GM23248 (cell line): ENCODE measurements at regions not wholly inside any gene's neighbourhood (a gene's known extent, or its start where the extent isn't known, plus 50 kb on each side); places are given as distances from the start of the nearest gene placed in this dataset.

Experiments
- DNase-seq: peaks from one replicate; pipeline ENCODE4 v3.0.0-alpha.2; 2015
- H2AFZ ChIP-seq: fragments of 200-600 bp; sonication (generic); 2 replicates; pipeline ENCODE4 v1.6.1; 2016; ENCODE audit warnings: antibody characterized with exemption
- H3F3A ChIP-seq: fragments of 200-600 bp; sonication (generic); 2 replicates; pipeline ENCODE4 v1.6.1; 2016; ENCODE audit warnings: mild to moderate bottlenecking, antibody characterized with exemption, mixed run types; ENCODE audit not compliant: insufficient read depth
- H3K27ac ChIP-seq: fragments of 200-600 bp; sonication (generic); 2 replicates; pipeline ENCODE4 v1.5.1; 2016; ENCODE audit warnings: mild to moderate bottlenecking
- H3K27me3 ChIP-seq: fragments of 200-600 bp; sonication (generic); replicated peaks from 2 replicates; pipeline ENCODE4 v1.6.1; 2016; ENCODE audit warnings: mild to moderate bottlenecking; ENCODE audit not compliant: insufficient read depth
- H3K36me3 ChIP-seq: fragments of 200-600 bp; sonication (generic); 2 replicates; pipeline ENCODE4 v1.6.1; 2016; ENCODE audit warnings: low read depth, mild to moderate bottlenecking
- H3K4me1 ChIP-seq: fragments of 200-600 bp; sonication (generic); 2 replicates; pipeline ENCODE4 v1.6.1; 2016; ENCODE audit warnings: mild to moderate bottlenecking; ENCODE audit not compliant: insufficient read depth
- H3K4me2 ChIP-seq: fragments of 200-600 bp; sonication (generic); one replicate; pipeline ENCODE4 v1.6.1; 2016; ENCODE audit warnings: mild to moderate bottlenecking; ENCODE audit not compliant: unreplicated experiment
- H3K4me3 ChIP-seq: fragments of 200-600 bp; sonication (generic); 2 replicates; pipeline ENCODE4 v1.5.1; 2016; ENCODE audit warnings: mild to moderate bottlenecking
- H3K79me2 ChIP-seq: fragments of 200-600 bp; sonication (generic); 2 replicates; pipeline ENCODE4 v1.6.1; 2016; ENCODE audit warnings: mild to moderate bottlenecking; ENCODE audit not compliant: insufficient read depth
- H3K9ac ChIP-seq: fragments of 200-600 bp; sonication (generic); 2 replicates; pipeline ENCODE4 v1.6.1; 2016; ENCODE audit warnings: mild to moderate bottlenecking
- H3K9me2 ChIP-seq: fragments of 200-600 bp; sonication (generic); 2 replicates; pipeline ENCODE4 v1.6.1; 2016; ENCODE audit warnings: mixed run types, mild to moderate bottlenecking, moderate library complexity; ENCODE audit not compliant: insufficient read depth
- H3K9me3 ChIP-seq: fragments of 200-600 bp; sonication (generic); one replicate; pipeline ENCODE4 v1.6.1; 2017; ENCODE audit warnings: low read depth
- H4K20me1 ChIP-seq: fragments of 200-600 bp; sonication (generic); 2 replicates; pipeline ENCODE4 v1.6.0; 2016; ENCODE audit not compliant: insufficient read depth
- EZH2 ChIP-seq: fragments of 200-600 bp; sonication (generic); IDR thresholded peaks from 2 replicates; pipeline ENCODE4 v1.6.1; 2018; ENCODE audit warnings: antibody characterized with exemption, mild to moderate bottlenecking; ENCODE audit not compliant: insufficient read depth, poor library complexity, severe bottlenecking
- EZH2phosphoT487 ChIP-seq: fragments of 200-600 bp; sonication (generic); IDR thresholded peaks from 2 replicates; pipeline ENCODE4 v1.6.1; 2018; ENCODE audit warnings: antibody characterized with exemption, moderate library complexity, mild to moderate bottlenecking, low read depth; ENCODE audit not compliant: insufficient read depth
- WGBS, 2 experiments: methylation state at CpG; one replicate each; pipeline ENCODE4 v1.1.6; 2015 to 2017; ENCODE audit warnings: low lambda C conversion rate in 2 of 2, low coverage in 1 of 2; ENCODE audit errors: missing lambda C conversion rate in 2 of 2; 5-methylcytosine and 5-hydroxymethylcytosine counted together
- in situ Hi-C: fragments of 300-500 bp; cut with MboI; formaldehyde crosslinking; loops from 2 replicates; pipeline ENCODE4 v1.15.0; 2020

GRCh38 chrY:15162211-15162610 is 637.9 kb downstream of the NLGN4Y start:
- H3K79me2 ChIP-seq: no peaks in the 10 kb centered on the region
- no peaks in the 10 kb centered on the region for H3K9me3 ChIP-seq
- H3F3A ChIP-seq: no peaks in the 10 kb centered on the region
- TF ChIP-seq EZH2phosphoT487 (no peak), EZH2 (no peak)
- no peaks in the 10 kb centered on the region for H3K9me2 ChIP-seq
- no peaks in the 10 kb centered on the region for H3K27me3 ChIP-seq
- no peak overlapping the region for H2AFZ ChIP-seq
- in situ Hi-C loops: no loop called here
- 9 to 21% methylated on average over 2 of the region's 2 CpGs for WGBS, 2 experiments
- H3K4me1 ChIP-seq: no peaks in the 10 kb centered on the region
- no peaks in the 10 kb centered on the region for H4K20me1 ChIP-seq
- H3K4me3 ChIP-seq: no peak overlapping the region
- H3K27ac ChIP-seq: no peak overlapping the region
- no peak for DNase-seq
- H3K4me2 ChIP-seq: no peak overlapping the region
- no peak overlapping the region for H3K9ac ChIP-seq
- no peaks in the 10 kb centered on the region for H3K36me3 ChIP-seq

DNA sequence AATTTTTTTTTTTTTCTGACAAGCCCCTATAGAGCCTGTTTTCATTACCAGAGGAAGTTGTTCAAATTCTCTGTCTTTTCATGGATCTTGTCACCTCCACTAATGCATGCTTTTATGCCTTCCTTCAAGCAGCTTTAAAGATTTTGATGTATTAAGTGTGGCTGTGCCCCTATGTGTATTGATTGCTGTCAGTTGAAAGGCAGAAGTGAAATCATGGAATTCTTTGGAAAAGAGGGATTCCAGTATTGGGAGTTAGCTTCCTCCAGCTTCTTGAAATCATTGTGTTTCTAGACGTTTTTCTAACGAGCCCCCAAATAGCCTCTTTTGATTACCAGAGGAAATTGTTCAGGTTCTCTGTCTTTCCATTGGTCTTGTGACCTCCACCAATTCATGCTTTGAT is 655.6 kb downstream of the NLGN4Y start:
- TF ChIP-seq EZH2phosphoT487 (no peak), EZH2 (no peak)
- Histone ChIP-seq H3K9me3 (no peaks in the 10 kb centered on the region), H3K4me3 (no peak overlapping the region), H3K4me2 (no peak overlapping the region), H2AFZ (no peak overlapping the region), H3F3A (no peaks in the 10 kb centered on the region), H3K27me3 (no peaks in the 10 kb centered on the region), H4K20me1 (no peaks in the 10 kb centered on the region), H3K9ac (no peak overlapping the region), H3K4me1 (no peaks in the 10 kb centered on the region), H3K36me3 (no peaks in the 10 kb centered on the region), H3K79me2 (no peaks in the 10 kb centered on the region), H3K9me2 (no peaks in the 10 kb centered on the region), H3K27ac (no peak overlapping the region)
- no peak for DNase-seq
- in situ Hi-C loops: no loop called here
- 3 to 43% methylated on average over 2 of the region's 2 CpGs for WGBS, 2 experiments

DNA sequence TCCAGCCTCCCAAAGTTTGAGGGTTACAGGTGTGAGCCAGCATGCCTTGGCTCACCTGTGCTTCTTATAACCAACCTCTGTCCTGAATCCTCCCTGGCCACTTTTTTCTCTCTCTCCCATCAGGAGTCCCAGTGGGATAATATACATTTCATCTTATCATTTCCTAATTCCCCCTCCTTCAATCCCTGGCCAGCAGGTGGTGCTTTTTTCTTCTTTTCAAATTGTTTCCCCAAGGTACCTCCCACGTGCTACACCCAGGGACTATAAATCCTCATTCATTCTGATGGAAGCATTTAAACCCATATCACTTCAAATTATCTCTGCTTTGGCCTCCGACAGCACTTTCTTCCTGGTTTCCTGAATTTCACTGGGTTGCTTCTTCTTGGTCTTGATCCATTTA is 704.7 kb downstream of the NLGN4Y start:
- no peak overlapping the region for H3K4me2 ChIP-seq
- in situ Hi-C loops: no loop called here
- no peaks in the 10 kb centered on the region for H3K36me3 ChIP-seq
- H3K9me2 ChIP-seq: no peaks in the 10 kb centered on the region
- no peaks in the 10 kb centered on the region for H3F3A ChIP-seq
- no peak for TF ChIP-seq EZH2
- TF ChIP-seq EZH2phosphoT487: no peak
- no peaks in the 10 kb centered on the region for H3K79me2 ChIP-seq
- no peaks in the 10 kb centered on the region for H3K9me3 ChIP-seq
- 0% methylated on average over 2 of the region's 2 CpGs for WGBS, 2 experiments
- no peak overlapping the region for H3K4me3 ChIP-seq
- H3K9ac ChIP-seq: no peak overlapping the region
- no peaks in the 10 kb centered on the region for H3K27me3 ChIP-seq
- H4K20me1 ChIP-seq: no peaks in the 10 kb centered on the region
- H3K4me1 ChIP-seq: no peaks in the 10 kb centered on the region
- H2AFZ ChIP-seq: no peak overlapping the region
- DNase-seq: no peak
- H3K27ac ChIP-seq: no peak overlapping the region

DNA sequence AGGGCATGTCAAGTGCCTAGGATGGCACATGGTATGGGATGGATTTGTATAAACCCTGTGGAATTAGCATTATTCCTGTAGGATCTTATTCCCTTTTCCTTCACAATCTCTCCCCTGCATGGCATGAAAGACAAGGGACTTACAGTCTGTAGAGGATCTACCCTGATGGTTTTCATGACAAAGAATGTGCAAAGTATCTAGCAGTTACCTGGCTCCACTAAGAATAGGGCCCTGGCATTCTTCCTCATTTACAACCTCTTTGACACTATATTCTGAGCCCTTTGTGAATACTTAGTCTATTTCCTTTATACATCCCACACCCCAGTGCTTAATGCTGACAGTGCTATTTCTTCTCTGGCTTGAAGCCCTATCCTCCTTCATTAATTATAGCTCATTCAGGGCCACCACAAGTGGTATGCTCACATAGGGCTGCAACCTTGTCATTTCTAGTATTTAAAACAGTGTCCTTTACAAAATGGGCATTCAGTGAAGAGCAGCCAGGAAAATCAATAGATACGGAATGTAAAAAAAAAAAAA is 715.3 kb downstream of the NLGN4Y start:
- 57 to 83% methylated on average over 1 of the region's 1 CpG for WGBS, 2 experiments
- Histone ChIP-seq H2AFZ (no peak overlapping the region), H3K9me3 (no peaks in the 10 kb centered on the region), H3K9me2 (no peaks in the 10 kb centered on the region), H3K4me2 (no peak overlapping the region), H3K4me1 (no peaks in the 10 kb centered on the region), H3K9ac (no peak overlapping the region), H3K4me3 (no peak overlapping the region), H3K36me3 (no peaks in the 10 kb centered on the region), H3K79me2 (no peaks in the 10 kb centered on the region), H3F3A (no peaks in the 10 kb centered on the region), H4K20me1 (no peaks in the 10 kb centered on the region), H3K27ac (no peak overlapping the region), H3K27me3 (no peaks in the 10 kb centered on the region)
- DNase-seq: no peak
- in situ Hi-C loops: no loop called here
- TF ChIP-seq EZH2: no peak
- no peak for TF ChIP-seq EZH2phosphoT487

GRCh38 chrY:15259286-15259685 is 735.0 kb downstream of the NLGN4Y start:
- Histone ChIP-seq H3K36me3 (no peaks in the 10 kb centered on the region), H3K4me1 (no peaks in the 10 kb centered on the region), H2AFZ (no peak overlapping the region), H3K9ac (no peak overlapping the region), H3K9me3 (no peaks in the 10 kb centered on the region), H3K4me2 (no peak overlapping the region), H4K20me1 (no peaks in the 10 kb centered on the region), H3K9me2 (no peaks in the 10 kb centered on the region), H3K4me3 (no peak overlapping the region), H3K79me2 (no peaks in the 10 kb centered on the region), H3K27me3 (no peaks in the 10 kb centered on the region), H3K27ac (no peak overlapping the region), H3F3A (no peaks in the 10 kb centered on the region)
- WGBS, 2 experiments: 11 to 24% methylated on average over 3 of the region's 3 CpGs
- in situ Hi-C loops: no loop called here
- no peak for TF ChIP-seq EZH2phosphoT487
- TF ChIP-seq EZH2: no peak
- no peak for DNase-seq
